OCI-LY3 (cell line): ENCODE measurements at regions not wholly inside any gene's neighbourhood (a gene's known extent, or its start where the extent isn't known, plus 50 kb on each side); places are given as distances from the start of the nearest gene placed in this dataset.

Experiments
- EZH2phosphoT487 ChIP-seq: fragments of 200-600 bp; shearing (Covaris generic); IDR thresholded peaks from 2 replicates; pipeline ENCODE4 v1.6.1; 2018; ENCODE audit warnings: antibody characterized with exemption, mixed run types, low read depth
- TF ChIP-seq, protein P1 (sequence below): fragments of 200-600, 300-600 bp; sonication (generic); IDR thresholded peaks from 2 replicates; pipeline ENCODE4 v1.5.1; 2014; ENCODE audit warnings: antibody characterized with exemption, low read length, low read depth

DNA sequence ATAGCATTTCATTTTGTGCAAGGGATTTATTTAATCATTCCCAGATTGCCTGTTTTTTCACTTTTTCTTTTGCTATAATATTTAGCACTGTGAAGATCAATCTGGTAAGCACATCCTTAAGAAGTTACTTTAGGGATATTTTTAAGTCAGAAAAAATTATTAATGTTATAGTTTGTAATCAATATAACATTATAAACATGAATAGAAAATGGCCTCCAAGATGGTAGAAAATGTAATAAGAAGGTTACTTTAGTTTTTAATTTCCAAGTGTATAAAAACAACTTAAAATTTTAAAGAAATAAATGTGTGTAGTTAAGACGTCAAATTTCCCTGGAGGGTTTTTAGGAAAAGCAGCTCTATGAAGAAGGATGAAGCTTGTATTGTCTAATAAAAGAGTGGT, 81.9 kb upstream of the SERPINE2 start:
- TF ChIP-seq, protein P1, sequence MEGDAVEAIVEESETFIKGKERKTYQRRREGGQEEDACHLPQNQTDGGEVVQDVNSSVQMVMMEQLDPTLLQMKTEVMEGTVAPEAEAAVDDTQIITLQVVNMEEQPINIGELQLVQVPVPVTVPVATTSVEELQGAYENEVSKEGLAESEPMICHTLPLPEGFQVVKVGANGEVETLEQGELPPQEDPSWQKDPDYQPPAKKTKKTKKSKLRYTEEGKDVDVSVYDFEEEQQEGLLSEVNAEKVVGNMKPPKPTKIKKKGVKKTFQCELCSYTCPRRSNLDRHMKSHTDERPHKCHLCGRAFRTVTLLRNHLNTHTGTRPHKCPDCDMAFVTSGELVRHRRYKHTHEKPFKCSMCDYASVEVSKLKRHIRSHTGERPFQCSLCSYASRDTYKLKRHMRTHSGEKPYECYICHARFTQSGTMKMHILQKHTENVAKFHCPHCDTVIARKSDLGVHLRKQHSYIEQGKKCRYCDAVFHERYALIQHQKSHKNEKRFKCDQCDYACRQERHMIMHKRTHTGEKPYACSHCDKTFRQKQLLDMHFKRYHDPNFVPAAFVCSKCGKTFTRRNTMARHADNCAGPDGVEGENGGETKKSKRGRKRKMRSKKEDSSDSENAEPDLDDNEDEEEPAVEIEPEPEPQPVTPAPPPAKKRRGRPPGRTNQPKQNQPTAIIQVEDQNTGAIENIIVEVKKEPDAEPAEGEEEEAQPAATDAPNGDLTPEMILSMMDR: no peak
- TF ChIP-seq EZH2phosphoT487: no peak
